HG03460 (cell line): ENCODE measurements at regions not wholly inside any gene's neighbourhood (a gene's known extent, or its start where the extent isn't known, plus 50 kb on each side); places are given as distances from the start of the nearest gene placed in this dataset.

Experiments
- ATAC-seq: cut with Tn5 transposase; IDR thresholded peaks from one replicate; pipeline ENCODE4 v1.9.1; 2021; ENCODE audit not compliant: unreplicated experiment

- ATAC-seq, result no peak
These were observed 141.2 kb upstream of the HDAC9 start for GRCh38 chr7:18354108-18355085.

- no peak for ATAC-seq
These were observed 139.3 kb upstream of the HDAC9 start for GRCh38 chr7:18356191-18356645.

GRCh38 chr7:18357691-18358090 lies 137.9 kb upstream of the HDAC9 start:
- ATAC-seq, result no peak

GRCh38 chr7:18361756-18362155 lies 133.8 kb upstream of the HDAC9 start:
- no peak for ATAC-seq

- no peak for ATAC-seq
These were observed 131.7 kb upstream of the HDAC9 start for GRCh38 chr7:18363751-18364380.

GRCh38 chr7:18364396-18364795 lies 131.2 kb upstream of the HDAC9 start:
- no peak for ATAC-seq

- no peak for ATAC-seq
These were observed 129.2 kb upstream of the HDAC9 start for GRCh38 chr7:18366394-18366793.

- no peak for ATAC-seq
These were observed 126.5 kb upstream of the HDAC9 start for GRCh38 chr7:18369011-18369410.

- ATAC-seq, result no peak
These were observed 124.9 kb upstream of the HDAC9 start for GRCh38 chr7:18370633-18371032.

- no peak for ATAC-seq
These were observed 116.5 kb upstream of the HDAC9 start for GRCh38 chr7:18378989-18379605.

- no peak for ATAC-seq
These were observed 110.9 kb upstream of the HDAC9 start for GRCh38 chr7:18384491-18385143.

GRCh38 chr7:18386607-18387006 lies 108.9 kb upstream of the HDAC9 start:
- no peak for ATAC-seq

GRCh38 chr7:18387191-18387735 lies 108.3 kb upstream of the HDAC9 start:
- no peak for ATAC-seq

- ATAC-seq, result no peak
These were observed 105.0 kb upstream of the HDAC9 start for GRCh38 chr7:18390535-18390907.

- no peak for ATAC-seq
These were observed 102.0 kb upstream of the HDAC9 start for GRCh38 chr7:18393465-18394118.

GRCh38 chr7:18395868-18396267 lies 99.7 kb upstream of the HDAC9 start:
- no peak for ATAC-seq

- ATAC-seq, result no peak
These were observed 98.6 kb upstream of the HDAC9 start for GRCh38 chr7:18396953-18397352.

- ATAC-seq, result no peak
These were observed 95.9 kb upstream of the HDAC9 start for GRCh38 chr7:18399436-18400235.

GRCh38 chr7:18400275-18400674 lies 95.3 kb upstream of the HDAC9 start:
- no peak for ATAC-seq

GRCh38 chr7:18400726-18401125 lies 94.8 kb upstream of the HDAC9 start:
- no peak for ATAC-seq
